ENCODE measurements at regions not wholly inside any gene's neighbourhood (a gene's known extent, or its start where the extent isn't known, plus 50 kb on each side); places are given as distances from the start of the nearest gene placed in this dataset.

GRCh38 chr2:71786291-71787107 is 333.1 kb downstream of the DYSF start:
- in situ Hi-C loops (cut with MboI) (no loop called here), intact Hi-C loops (cut with micrococcal nuclease; ENCODE audit: unreplicated experiment) (no loop called here)
- no peak for DNase-seq (ENCODE audit: low read depth, low spot score)
- H3K36me3 ChIP-seq (ENCODE audit: control insufficient read depth in 2 of 2, insufficient read depth in 2 of 2, low read length in 1 of 2), result no peaks in the 10 kb centered on the region
- no peak for ATAC-seq
- H3K27me3 ChIP-seq (replicated peaks in 1 of 2; ENCODE audit: control insufficient read depth in 2 of 2, insufficient read depth in 2 of 2, low read length in 1 of 2), result no peaks in the 10 kb centered on the region; a peak in 1 of 4 replicates
- RAD21 ChIA-PET (ENCODE audit: unreplicated experiment), result no interaction called here
- TF ChIP-seq BCL11A (IDR thresholded peaks at IDR 0.05; ENCODE audit: low read depth, low read length), result no peak
- no peak for TF ChIP-seq SMAD5 (IDR thresholded peaks at IDR 0.05; ENCODE audit: low read depth)
- TF ChIP-seq RFX5 (IDR thresholded peaks at IDR 0.05; ENCODE audit: low read depth, low read length), result no peak
- no peak overlapping the region for H3K4me3 ChIP-seq
- no peaks in the 10 kb centered on the region for H3K4me1 ChIP-seq (ENCODE audit: control insufficient read depth, insufficient read depth, low read length)
- no peaks in the 10 kb centered on the region for H3K79me2 ChIP-seq (ENCODE audit: control insufficient read depth, insufficient read depth, low read length)
- H4K20me1 ChIP-seq (ENCODE audit: control insufficient read depth, insufficient read depth), result no peaks in the 10 kb centered on the region
- H3K27ac ChIP-seq (ENCODE audit: control insufficient read depth, insufficient read depth), result no peak overlapping the region
- no peak for FAIRE-seq
- SMC1A ChIA-PET (ENCODE audit: uncharacterized antibody, unreplicated experiment), result no interaction called here
- no peaks in the 10 kb centered on the region for H3K9me3 ChIP-seq (replicated peaks; ENCODE audit: control insufficient read depth, insufficient read depth, low read length)
- no peak overlapping the region for H2AFZ ChIP-seq (ENCODE audit: control insufficient read depth, low read depth, low read length)
- H3K4me2 ChIP-seq (ENCODE audit: control insufficient read depth, insufficient read depth), result no peak overlapping the region
- no peak overlapping the region for H3K9ac ChIP-seq (ENCODE audit: control insufficient read depth, insufficient read depth, low read length)
- CTCF ChIA-PET, result no interaction called here
- POLR2A ChIA-PET, result no interaction called here
- BruUV-seq (replicated peaks), result no TSS peak
- whole genome bisulfite sequencing (ENCODE audit: insufficient coverage, insufficient replicate concordance, low lambda C conversion rate, missing lambda C conversion rate), result 26% methylated on average over 16 of the region's 17 CpGs

DNA sequence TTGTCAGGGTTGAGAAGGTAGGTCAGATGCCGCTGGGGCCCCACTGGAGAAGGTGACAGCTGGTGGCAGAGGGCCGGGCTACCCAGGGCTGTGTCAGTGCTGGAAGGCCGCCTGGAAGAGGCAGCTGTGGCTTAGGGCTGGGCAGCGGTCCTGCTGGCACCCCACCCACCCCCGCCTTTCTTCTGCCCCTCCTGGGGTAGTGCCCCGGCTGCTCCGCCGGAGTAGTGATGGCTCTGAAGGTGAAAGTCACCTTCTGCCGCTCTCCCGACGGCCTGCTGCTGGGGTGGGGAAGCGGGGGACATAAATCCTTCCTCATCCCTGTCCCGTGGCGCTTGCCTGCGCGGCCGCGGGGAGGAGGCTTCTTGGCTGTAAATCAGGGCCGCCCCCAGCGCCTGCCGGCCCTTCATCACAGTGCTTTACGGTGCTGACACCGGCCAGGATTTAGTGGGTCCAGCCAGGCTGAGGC is 332.2 kb downstream of the DYSF start:
- H4K20me1 ChIP-seq (ENCODE audit: control insufficient read depth, insufficient read depth), result no peaks in the 10 kb centered on the region
- 52% methylated on average over 11 of the region's 23 CpGs for WGBS (ENCODE audit: insufficient coverage, insufficient replicate concordance, low lambda C conversion rate, missing lambda C conversion rate)
- H3K27me3 ChIP-seq (replicated peaks in 1 of 2; ENCODE audit: control insufficient read depth in 2 of 2, insufficient read depth in 2 of 2, low read length in 1 of 2), result no peaks in the 10 kb centered on the region; a peak in 1 of 4 replicates
- no peaks in the 10 kb centered on the region for H3K79me2 ChIP-seq (ENCODE audit: control insufficient read depth, insufficient read depth, low read length)
- DNase-seq (ENCODE audit: low read depth, low spot score), result no peak
- ChIA-PET POLR2A (no interaction called here), RAD21 (ENCODE audit: unreplicated experiment) (no interaction called here), CTCF (no interaction called here), SMC1A (ENCODE audit: uncharacterized antibody, unreplicated experiment) (no interaction called here)
- H3K9ac ChIP-seq (ENCODE audit: control insufficient read depth, insufficient read depth, low read length), result no peak overlapping the region
- intact Hi-C loops (cut with micrococcal nuclease; ENCODE audit: unreplicated experiment) (no loop called here), in situ Hi-C loops (cut with MboI) (no loop called here)
- FAIRE-seq, result no peak
- H3K4me2 ChIP-seq (ENCODE audit: control insufficient read depth, insufficient read depth), result no peak overlapping the region
- ATAC-seq, result no peak
- no peak overlapping the region for H2AFZ ChIP-seq (ENCODE audit: control insufficient read depth, low read depth, low read length)
- H3K36me3 ChIP-seq (ENCODE audit: control insufficient read depth in 2 of 2, insufficient read depth in 2 of 2, low read length in 1 of 2), result no peaks in the 10 kb centered on the region
- H3K9me3 ChIP-seq (replicated peaks; ENCODE audit: control insufficient read depth, insufficient read depth, low read length), result no peaks in the 10 kb centered on the region
- no peaks in the 10 kb centered on the region for H3K4me1 ChIP-seq (ENCODE audit: control insufficient read depth, insufficient read depth, low read length)
- no TSS peak for BruUV-seq (replicated peaks)
- no peak overlapping the region for H3K4me3 ChIP-seq
- no peak overlapping the region for H3K27ac ChIP-seq (ENCODE audit: control insufficient read depth, insufficient read depth)
- no peak for TF ChIP-seq SIN3A (IDR thresholded peaks at IDR 0.05; ENCODE audit: low read depth, low read length)
- TF ChIP-seq TBL1XR1 (IDR thresholded peaks at IDR 0.05; ENCODE audit: low read depth, low read length), result no peak
- no peak for TF ChIP-seq NKRF (conservative IDR thresholded peaks at IDR 0.05)
- no peak for TF ChIP-seq BCLAF1 (IDR thresholded peaks at IDR 0.05)
- no peak for TF ChIP-seq TCF12 (IDR thresholded peaks at IDR 0.05; ENCODE audit: low read depth, low read length)
- TF ChIP-seq, protein P1, sequence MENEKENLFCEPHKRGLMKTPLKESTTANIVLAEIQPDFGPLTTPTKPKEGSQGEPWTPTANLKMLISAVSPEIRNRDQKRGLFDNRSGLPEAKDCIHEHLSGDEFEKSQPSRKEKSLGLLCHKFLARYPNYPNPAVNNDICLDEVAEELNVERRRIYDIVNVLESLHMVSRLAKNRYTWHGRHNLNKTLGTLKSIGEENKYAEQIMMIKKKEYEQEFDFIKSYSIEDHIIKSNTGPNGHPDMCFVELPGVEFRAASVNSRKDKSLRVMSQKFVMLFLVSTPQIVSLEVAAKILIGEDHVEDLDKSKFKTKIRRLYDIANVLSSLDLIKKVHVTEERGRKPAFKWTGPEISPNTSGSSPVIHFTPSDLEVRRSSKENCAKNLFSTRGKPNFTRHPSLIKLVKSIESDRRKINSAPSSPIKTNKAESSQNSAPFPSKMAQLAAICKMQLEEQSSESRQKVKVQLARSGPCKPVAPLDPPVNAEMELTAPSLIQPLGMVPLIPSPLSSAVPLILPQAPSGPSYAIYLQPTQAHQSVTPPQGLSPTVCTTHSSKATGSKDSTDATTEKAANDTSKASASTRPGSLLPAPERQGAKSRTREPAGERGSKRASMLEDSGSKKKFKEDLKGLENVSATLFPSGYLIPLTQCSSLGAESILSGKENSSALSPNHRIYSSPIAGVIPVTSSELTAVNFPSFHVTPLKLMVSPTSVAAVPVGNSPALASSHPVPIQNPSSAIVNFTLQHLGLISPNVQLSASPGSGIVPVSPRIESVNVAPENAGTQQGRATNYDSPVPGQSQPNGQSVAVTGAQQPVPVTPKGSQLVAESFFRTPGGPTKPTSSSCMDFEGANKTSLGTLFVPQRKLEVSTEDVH (IDR thresholded peaks at IDR 0.05; ENCODE audit: low read depth, partially characterized antibody), result no peak

Measured in GM12878 (cell line).